ENCODE measurements at regions not wholly inside any gene's neighbourhood (a gene's known extent, or its start where the extent isn't known, plus 50 kb on each side); places are given as distances from the start of the nearest gene placed in this dataset.

- TF ChIP-seq, protein P1, sequence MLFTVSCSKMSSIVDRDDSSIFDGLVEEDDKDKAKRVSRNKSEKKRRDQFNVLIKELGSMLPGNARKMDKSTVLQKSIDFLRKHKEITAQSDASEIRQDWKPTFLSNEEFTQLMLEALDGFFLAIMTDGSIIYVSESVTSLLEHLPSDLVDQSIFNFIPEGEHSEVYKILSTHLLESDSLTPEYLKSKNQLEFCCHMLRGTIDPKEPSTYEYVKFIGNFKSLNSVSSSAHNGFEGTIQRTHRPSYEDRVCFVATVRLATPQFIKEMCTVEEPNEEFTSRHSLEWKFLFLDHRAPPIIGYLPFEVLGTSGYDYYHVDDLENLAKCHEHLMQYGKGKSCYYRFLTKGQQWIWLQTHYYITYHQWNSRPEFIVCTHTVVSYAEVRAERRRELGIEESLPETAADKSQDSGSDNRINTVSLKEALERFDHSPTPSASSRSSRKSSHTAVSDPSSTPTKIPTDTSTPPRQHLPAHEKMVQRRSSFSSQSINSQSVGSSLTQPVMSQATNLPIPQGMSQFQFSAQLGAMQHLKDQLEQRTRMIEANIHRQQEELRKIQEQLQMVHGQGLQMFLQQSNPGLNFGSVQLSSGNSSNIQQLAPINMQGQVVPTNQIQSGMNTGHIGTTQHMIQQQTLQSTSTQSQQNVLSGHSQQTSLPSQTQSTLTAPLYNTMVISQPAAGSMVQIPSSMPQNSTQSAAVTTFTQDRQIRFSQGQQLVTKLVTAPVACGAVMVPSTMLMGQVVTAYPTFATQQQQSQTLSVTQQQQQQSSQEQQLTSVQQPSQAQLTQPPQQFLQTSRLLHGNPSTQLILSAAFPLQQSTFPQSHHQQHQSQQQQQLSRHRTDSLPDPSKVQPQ (CRISPR knock-in tag; IDR thresholded peaks at IDR 0.05; ENCODE audit: borderline replicate concordance): no peak
- TF ChIP-seq, protein P2, sequence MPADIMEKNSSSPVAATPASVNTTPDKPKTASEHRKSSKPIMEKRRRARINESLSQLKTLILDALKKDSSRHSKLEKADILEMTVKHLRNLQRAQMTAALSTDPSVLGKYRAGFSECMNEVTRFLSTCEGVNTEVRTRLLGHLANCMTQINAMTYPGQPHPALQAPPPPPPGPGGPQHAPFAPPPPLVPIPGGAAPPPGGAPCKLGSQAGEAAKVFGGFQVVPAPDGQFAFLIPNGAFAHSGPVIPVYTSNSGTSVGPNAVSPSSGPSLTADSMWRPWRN (IDR thresholded peaks at IDR 0.05; ENCODE audit: low read depth): no peak
- TF ChIP-seq L3MBTL2 (IDR thresholded peaks at IDR 0.05) (peak; percentile 34; the same call in 1 of the 2 replicates), NR3C1 (CRISPR knock-in tag; IDR thresholded peaks at IDR 0.05) (no peak), HIVEP1 (CRISPR knock-in tag; IDR thresholded peaks at IDR 0.05) (no peak), PBX2 (CRISPR knock-in tag; IDR thresholded peaks at IDR 0.05; ENCODE audit: low read depth) (no peak), PBX2 (tag; conservative IDR thresholded peaks at IDR 0.05; ENCODE audit: low read depth) (peak; percentile 69), TRIM28 (IDR thresholded peaks at IDR 0.05) (no peak), ETS2 (tag; IDR thresholded peaks at IDR 0.05; ENCODE audit: borderline replicate concordance, poor library complexity, severe bottlenecking) (no peak), NFRKB (IDR thresholded peaks at IDR 0.05; ENCODE audit: low read depth) (no peak), CXXC5 (CRISPR knock-in tag; IDR thresholded peaks at IDR 0.05) (peak; percentile 40; the same call in 1 of the 2 replicates), MYNN (IDR thresholded peaks at IDR 0.05) (peak; percentile 37; the same call in 1 of the 2 replicates), MYNN (CRISPR knock-in tag; IDR thresholded peaks at IDR 0.05) (no peak), ZNF384 (IDR thresholded peaks at IDR 0.05; ENCODE audit: low read depth, low read length) (peak; percentile 75), MYC (IDR thresholded peaks at IDR 0.05; ENCODE audit: low read depth, low read length) (0 out of 2 replicates have a peak, but pooled peaks have one; percentile 18), MYC (CRISPR knock-in tag; IDR thresholded peaks at IDR 0.05; ENCODE audit: borderline replicate concordance, low read depth) (no peak), TCF7L2 (IDR thresholded peaks at IDR 0.05; ENCODE audit: low read depth, low read length) (no peak)
- TF ChIP-seq, protein P3, sequence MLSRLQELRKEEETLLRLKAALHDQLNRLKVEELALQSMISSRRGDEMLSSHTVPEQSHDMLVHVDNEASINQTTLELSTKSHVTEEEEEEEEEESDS (CRISPR knock-in tag; IDR thresholded peaks at IDR 0.05): no peak
- TF ChIP-seq, protein P4, sequence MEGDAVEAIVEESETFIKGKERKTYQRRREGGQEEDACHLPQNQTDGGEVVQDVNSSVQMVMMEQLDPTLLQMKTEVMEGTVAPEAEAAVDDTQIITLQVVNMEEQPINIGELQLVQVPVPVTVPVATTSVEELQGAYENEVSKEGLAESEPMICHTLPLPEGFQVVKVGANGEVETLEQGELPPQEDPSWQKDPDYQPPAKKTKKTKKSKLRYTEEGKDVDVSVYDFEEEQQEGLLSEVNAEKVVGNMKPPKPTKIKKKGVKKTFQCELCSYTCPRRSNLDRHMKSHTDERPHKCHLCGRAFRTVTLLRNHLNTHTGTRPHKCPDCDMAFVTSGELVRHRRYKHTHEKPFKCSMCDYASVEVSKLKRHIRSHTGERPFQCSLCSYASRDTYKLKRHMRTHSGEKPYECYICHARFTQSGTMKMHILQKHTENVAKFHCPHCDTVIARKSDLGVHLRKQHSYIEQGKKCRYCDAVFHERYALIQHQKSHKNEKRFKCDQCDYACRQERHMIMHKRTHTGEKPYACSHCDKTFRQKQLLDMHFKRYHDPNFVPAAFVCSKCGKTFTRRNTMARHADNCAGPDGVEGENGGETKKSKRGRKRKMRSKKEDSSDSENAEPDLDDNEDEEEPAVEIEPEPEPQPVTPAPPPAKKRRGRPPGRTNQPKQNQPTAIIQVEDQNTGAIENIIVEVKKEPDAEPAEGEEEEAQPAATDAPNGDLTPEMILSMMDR (IDR thresholded peaks at IDR 0.05 in 2 of 3, conservative IDR thresholded peaks at IDR 0.05 in 1 of 3; ENCODE audit: insufficient read depth in 2 of 3, low read depth in 1 of 3, low read length in 3 of 3): peak; percentile 72 to 83 (median 75)
These were observed 79.4 kb upstream of the ABCC4 start (continued) for GRCh38 chr13:95380468-95381211.
